WTC11 (cell line): ENCODE measurements at regions not wholly inside any gene's neighbourhood (a gene's known extent, or its start where the extent isn't known, plus 50 kb on each side); places are given as distances from the start of the nearest gene placed in this dataset.

Experiments
- ATF2 ChIP-seq: sonication (generic); formaldehyde crosslinking; IDR thresholded peaks from 2 replicates; pipeline ENCODE4 v1.8.1; 2022; ENCODE audit warnings: low read depth, missing genetic modification reagents, borderline replicate concordance
- CREB1 ChIP-seq: sonication (generic); formaldehyde crosslinking; IDR thresholded peaks from 2 replicates; pipeline ENCODE4 v1.8.0; 2023; ENCODE audit warnings: mild to moderate bottlenecking, missing genetic modification reagents
- CTCF ChIP-seq: fragments of 200-600 bp; IDR thresholded peaks from 2 replicates; pipeline ENCODE4 v1.8.0; 2022; ENCODE audit warnings: antibody characterized with exemption
- GABPB1 ChIP-seq: sonication (generic); formaldehyde crosslinking; IDR thresholded peaks from 2 replicates; pipeline ENCODE4 v1.8.1; 2023; ENCODE audit warnings: mild to moderate bottlenecking, missing genetic modification reagents
- HMGXB4 ChIP-seq: sonication (generic); formaldehyde crosslinking; IDR thresholded peaks from 2 replicates; pipeline ENCODE4 v1.8.1; 2023; ENCODE audit warnings: mild to moderate bottlenecking, moderate library complexity, missing genetic modification reagents
- IRF2 ChIP-seq: sonication (generic); formaldehyde crosslinking; IDR thresholded peaks from 2 replicates; pipeline ENCODE4 v1.8.0; 2022; ENCODE audit warnings: low read depth, missing genetic modification reagents, borderline replicate concordance
- NFYB ChIP-seq: sonication (generic); formaldehyde crosslinking; conservative IDR thresholded peaks from 2 replicates; pipeline ENCODE4 v1.8.0; 2022; ENCODE audit warnings: low read depth, missing genetic modification reagents
- PRDM15 ChIP-seq: sonication (generic); formaldehyde crosslinking; IDR thresholded peaks from 2 replicates; pipeline ENCODE4 v1.8.0; 2022; ENCODE audit warnings: missing genetic modification reagents
- ZBTB43 ChIP-seq: sonication (generic); formaldehyde crosslinking; IDR thresholded peaks from 2 replicates; pipeline ENCODE4 v1.8.1; 2023; ENCODE audit warnings: mild to moderate bottlenecking, missing genetic modification reagents
- ZNF416 ChIP-seq: fragments of 250-450 bp; sonication (Bioruptor Pico); IDR thresholded peaks from 2 replicates; pipeline ENCODE4 v1.9.0; 2021; ENCODE audit warnings: mild to moderate bottlenecking, inconsistent platforms

GRCh38 chr4:123170843-123171242, 225.8 kb upstream of the SPRY1 start:
- TF ChIP-seq NFYB (no peak), ATF2 (no peak), GABPB1 (CRISPR knock-in tag) (no peak), IRF2 (CRISPR knock-in tag) (no peak), CTCF (no peak), PRDM15 (CRISPR knock-in tag) (no peak), ZNF416 (no peak), CREB1 (CRISPR knock-in tag) (no peak), ZBTB43 (CRISPR knock-in tag) (no peak), HMGXB4 (CRISPR knock-in tag) (no peak)
